Globus pallidus (tissue), 1 donor: ENCODE measurements at regions not wholly inside any gene's neighbourhood (a gene's known extent, or its start where the extent isn't known, plus 50 kb on each side); places are given as distances from the start of the nearest gene placed in this dataset.
"Not testable (repeated sequence)": the region's sequence is repeated elsewhere in the genome, so short reads cannot be mapped to it uniquely, and the experiment has no call there.

Experiments
- DNase-seq: peaks from one replicate; pipeline ENCODE4 v3.0.0-alpha.2; 2015; ENCODE audit warnings: low spot score

GRCh38 chr3:152891678-152892077 lies 56.7 kb downstream of the P2RY1 start:
- no peak for DNase-seq

GRCh38 chr3:152892446-152892845 lies 57.5 kb downstream of the P2RY1 start:
- no peak for DNase-seq

GRCh38 chr3:152893647-152894046 lies 58.7 kb downstream of the P2RY1 start:
- no peak for DNase-seq

- DNase-seq, result no peak
Observed at GRCh38 chr3:152899306-152899705, 64.4 kb downstream of the P2RY1 start.

- DNase-seq, result no peak
Observed at GRCh38 chr3:152902141-152902669, 67.3 kb downstream of the P2RY1 start.

- no peak for DNase-seq
Observed at GRCh38 chr3:152905631-152906030, 70.7 kb downstream of the P2RY1 start.

GRCh38 chr3:152909180-152909883 lies 74.4 kb downstream of the P2RY1 start:
- DNase-seq, result no peak

- DNase-seq, result no peak
Observed at GRCh38 chr3:152910211-152910610, 75.3 kb downstream of the P2RY1 start.

- no peak for DNase-seq
Observed at GRCh38 chr3:152910966-152911365, 76.0 kb downstream of the P2RY1 start.

GRCh38 chr3:152914743-152915142 lies 79.8 kb downstream of the P2RY1 start:
- not testable (repeated sequence) for DNase-seq

- DNase-seq, result no peak
Observed at GRCh38 chr3:152915695-152916094, 80.8 kb downstream of the P2RY1 start.

GRCh38 chr3:152916753-152917279 lies 81.9 kb downstream of the P2RY1 start:
- no peak for DNase-seq

GRCh38 chr3:152921351-152921750 lies 86.4 kb downstream of the P2RY1 start:
- DNase-seq, result no peak

- no peak for DNase-seq
Observed at GRCh38 chr3:152922554-152922953, 87.6 kb downstream of the P2RY1 start.

- DNase-seq, result no peak
Observed at GRCh38 chr3:152927131-152927530, 92.2 kb downstream of the P2RY1 start.

- no peak for DNase-seq
Observed at GRCh38 chr3:152930516-152930915, 95.6 kb downstream of the P2RY1 start.

GRCh38 chr3:152937234-152937633 lies 102.3 kb downstream of the P2RY1 start:
- no peak for DNase-seq

- DNase-seq, result no peak
Observed at GRCh38 chr3:152938974-152939636, 104.2 kb downstream of the P2RY1 start.

- DNase-seq, result no peak
Observed at GRCh38 chr3:152941859-152942258, 106.9 kb downstream of the P2RY1 start.

- DNase-seq, result no peak
Observed at GRCh38 chr3:152942366-152942765, 107.4 kb downstream of the P2RY1 start.

GRCh38 chr3:152943645-152944044 lies 108.7 kb downstream of the P2RY1 start:
- DNase-seq, result no peak

- DNase-seq, result no peak
Observed at GRCh38 chr3:152944671-152945070, 109.7 kb downstream of the P2RY1 start.

- DNase-seq, result no peak
Observed at GRCh38 chr3:152945556-152945955, 110.6 kb downstream of the P2RY1 start.
